Esophagus muscularis mucosa (tissue), 4 donors: ENCODE measurements at regions not wholly inside any gene's neighbourhood (a gene's known extent, or its start where the extent isn't known, plus 50 kb on each side); places are given as distances from the start of the nearest gene placed in this dataset.

ENCODE experiments used
- EP300 ChIP-seq: sonication (generic); formaldehyde crosslinking; IDR thresholded peaks from one replicate; pipeline ENCODE4 v1.6.1; 2017; ENCODE audit warnings: antibody characterized with exemption
- POLR2A ChIP-seq: fragments of 450-650 bp; IDR thresholded peaks from one replicate; pipeline ENCODE4 v1.6.1; 2017; ENCODE audit warnings: antibody characterized with exemption, moderate library complexity, mild to moderate bottlenecking, low read depth
- POLR2AphosphoS5 ChIP-seq, 2 donors: sonication (generic); formaldehyde crosslinking; IDR thresholded peaks; one replicate each; pipeline ENCODE4 v1.6.1; 2017; ENCODE audit warnings: antibody characterized with exemption in 2 of 2
- TF ChIP-seq, protein P1 (sequence below), 3 experiments: fragments of 200-600 bp in 2 of 3; fragments of 450-650 bp in 1 of 3; sonication (generic) in 2 of 3; IDR thresholded peaks; one replicate each; pipeline ENCODE4 v1.5.1; 2017 to 2019; ENCODE audit warnings: antibody characterized with exemption in 3 of 3, mild to moderate bottlenecking in 2 of 3, moderate library complexity in 1 of 3

DNA sequence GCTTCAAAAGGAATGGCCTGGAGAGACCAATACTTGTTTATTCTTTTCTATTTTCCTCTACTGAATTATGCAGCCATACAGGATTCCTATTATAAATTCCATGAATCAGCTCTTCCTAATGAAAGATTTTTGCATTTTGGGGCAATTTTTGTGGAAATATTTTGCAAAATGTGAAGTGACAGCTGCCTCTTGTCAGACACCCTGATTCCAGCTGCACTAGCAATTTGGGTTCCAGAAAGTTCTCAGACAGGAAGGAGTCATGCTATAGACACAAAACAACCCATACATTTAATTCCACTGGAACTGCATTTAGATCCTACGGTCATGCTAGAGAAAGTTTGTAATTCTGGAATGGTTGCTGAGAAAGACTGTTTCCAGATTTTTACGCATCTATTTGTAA, 119.5 kb downstream of the XCL2 start:
- TF ChIP-seq, protein P1, sequence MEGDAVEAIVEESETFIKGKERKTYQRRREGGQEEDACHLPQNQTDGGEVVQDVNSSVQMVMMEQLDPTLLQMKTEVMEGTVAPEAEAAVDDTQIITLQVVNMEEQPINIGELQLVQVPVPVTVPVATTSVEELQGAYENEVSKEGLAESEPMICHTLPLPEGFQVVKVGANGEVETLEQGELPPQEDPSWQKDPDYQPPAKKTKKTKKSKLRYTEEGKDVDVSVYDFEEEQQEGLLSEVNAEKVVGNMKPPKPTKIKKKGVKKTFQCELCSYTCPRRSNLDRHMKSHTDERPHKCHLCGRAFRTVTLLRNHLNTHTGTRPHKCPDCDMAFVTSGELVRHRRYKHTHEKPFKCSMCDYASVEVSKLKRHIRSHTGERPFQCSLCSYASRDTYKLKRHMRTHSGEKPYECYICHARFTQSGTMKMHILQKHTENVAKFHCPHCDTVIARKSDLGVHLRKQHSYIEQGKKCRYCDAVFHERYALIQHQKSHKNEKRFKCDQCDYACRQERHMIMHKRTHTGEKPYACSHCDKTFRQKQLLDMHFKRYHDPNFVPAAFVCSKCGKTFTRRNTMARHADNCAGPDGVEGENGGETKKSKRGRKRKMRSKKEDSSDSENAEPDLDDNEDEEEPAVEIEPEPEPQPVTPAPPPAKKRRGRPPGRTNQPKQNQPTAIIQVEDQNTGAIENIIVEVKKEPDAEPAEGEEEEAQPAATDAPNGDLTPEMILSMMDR (IDR thresholded peaks at IDR 0.05) = no peak
- TF ChIP-seq POLR2A = no peak
- no peak for TF ChIP-seq EP300
- no peak for TF ChIP-seq POLR2AphosphoS5 (IDR thresholded peaks at IDR 0.05)
